GM10266 (cell line): ENCODE measurements at regions not wholly inside any gene's neighbourhood (a gene's known extent, or its start where the extent isn't known, plus 50 kb on each side); places are given as distances from the start of the nearest gene placed in this dataset.

Source experiments
- DNase-seq: peaks from one replicate; pipeline ENCODE4 v3.0.0; 2012; ENCODE audit errors: extremely low spot score
- CTCF ChIP-seq: IDR thresholded peaks from 2 replicates; pipeline ENCODE4 v1.5.1; 2012; ENCODE audit warnings: mild to moderate bottlenecking, low read depth; ENCODE audit not compliant: control insufficient read depth, insufficient read depth; ENCODE audit errors: missing control alignments

GRCh38 chr12:89216211-89216952 lies 135.9 kb downstream of the DUSP6 start:
- DNase-seq = no peak
- TF ChIP-seq CTCF = no peak

- DNase-seq = no peak
- TF ChIP-seq CTCF = no peak
These were observed 137.1 kb downstream of the DUSP6 start for GRCh38 chr12:89215196-89215595.

GRCh38 chr12:89213747-89214146 lies 138.6 kb downstream of the DUSP6 start:
- DNase-seq = no peak
- TF ChIP-seq CTCF = no peak

- DNase-seq = no peak
- no peak for TF ChIP-seq CTCF
These were observed 139.2 kb downstream of the DUSP6 start for GRCh38 chr12:89213139-89213538.

- no peak for DNase-seq
These were observed 139.9 kb downstream of the DUSP6 start for GRCh38 chr12:89212339-89212771.

GRCh38 chr12:89211456-89211855 lies 140.8 kb downstream of the DUSP6 start:
- no peak for DNase-seq

More at GRCh38 chr12:89212339-89212771, 139.9 kb downstream of the DUSP6 start:
- TF ChIP-seq CTCF = no peak

More at GRCh38 chr12:89211456-89211855, 140.8 kb downstream of the DUSP6 start:
- TF ChIP-seq CTCF = no peak
